Body of pancreas (tissue), 4 donors: ENCODE measurements at regions not wholly inside any gene's neighbourhood (a gene's known extent, or its start where the extent isn't known, plus 50 kb on each side); places are given as distances from the start of the nearest gene placed in this dataset.

Experiments used
- ATAC-seq: fragments of 150-250 bp; one replicate; pipeline ENCODE4 v1.9.1; 2016
- DNase-seq, 4 donors: peaks; one replicate each; pipeline ENCODE4 v3.0.0-alpha.2; 2019
- H3K27ac ChIP-seq, 4 donors: fragments of 200-600 bp; sonication (generic); 1 replicate in 3 of 4; 2 replicates in 1 of 4; pipeline versions ENCODE4 v1.5.1 to v1.6.1; 2016 to 2019; ENCODE audit warnings: mild to moderate bottlenecking in 1 of 4, mixed read lengths in 1 of 4, moderate library complexity in 1 of 4
- H3K27me3 ChIP-seq, 2 donors: fragments of 200-600 bp; sonication (generic); one replicate each; pipeline ENCODE4 v1.6.0; 2016; ENCODE audit warnings: mild to moderate bottlenecking in 1 of 2
- H3K36me3 ChIP-seq, 2 donors: fragments of 200-600 bp; sonication (generic); replicated peaks in 1 of 2; 2 replicates each; pipeline ENCODE4 v1.5.1; 2016; ENCODE audit warnings: low read depth in 2 of 2; ENCODE audit not compliant: insufficient read depth in 1 of 2
- H3K4me1 ChIP-seq: fragments of 200-600 bp; sonication (generic); one replicate; pipeline ENCODE4 v1.6.0; 2016
- H3K4me3 ChIP-seq, 2 donors: fragments of 200-600 bp; sonication (generic); 1 replicate in 1 of 2; 2 replicates in 1 of 2; pipeline ENCODE4 v1.5.1; 2016 to 2019
- H3K9me3 ChIP-seq, 3 donors: fragments of 200-600 bp; sonication (generic); 1 replicate in 2 of 3; 2 replicates in 1 of 3; pipeline ENCODE4 v1.5.1; 2016
- CTCF ChIP-seq, 7 experiments: fragments of 450-650 bp in 4 of 7; fragments of 200-600 bp in 3 of 7; sonication (generic) in 3 of 7; IDR thresholded peaks; one replicate each; pipeline ENCODE4 v1.5.1; 2016 to 2019; ENCODE audit warnings: antibody characterized with exemption in 7 of 7
- POLR2A ChIP-seq, 3 donors: fragments of 450-650 bp; IDR thresholded peaks; one replicate each; pipeline ENCODE4 v1.6.1; 2016; ENCODE audit warnings: antibody characterized with exemption in 3 of 3, mild to moderate bottlenecking in 2 of 3
- WGBS, 2 donors: methylation state at CpG; one replicate each; pipeline ENCODE4 v1.1.5; 2017; 5-methylcytosine and 5-hydroxymethylcytosine counted together
- intact Hi-C: fragments of 100-400 bp; cut with DNase I; formaldehyde crosslinking; loops from one replicate; pipeline ENCODE4 v1.15.1; 2023

GRCh38 chr1:186532466-186532865 is 71.6 kb upstream of the PDC start:
- no peak for DNase-seq
- WGBS, 2 donors: 82 to 83% methylated on average over 2 of the region's 2 CpGs
- H3K9me3 ChIP-seq: no peaks in the 10 kb centered on the region
- no peak overlapping the region for H3K4me3 ChIP-seq
- H3K4me1 ChIP-seq: no peaks in the 10 kb centered on the region
- H3K27ac ChIP-seq: no peak overlapping the region
- intact Hi-C loops: no loop called here
- TF ChIP-seq POLR2A (IDR thresholded peaks at IDR 0.05) (no peak), CTCF (IDR thresholded peaks at IDR 0.05) (no peak)
- ATAC-seq: no peak
- no peaks in the 10 kb centered on the region for H3K27me3 ChIP-seq
- no peaks in the 10 kb centered on the region for H3K36me3 ChIP-seq

DNA sequence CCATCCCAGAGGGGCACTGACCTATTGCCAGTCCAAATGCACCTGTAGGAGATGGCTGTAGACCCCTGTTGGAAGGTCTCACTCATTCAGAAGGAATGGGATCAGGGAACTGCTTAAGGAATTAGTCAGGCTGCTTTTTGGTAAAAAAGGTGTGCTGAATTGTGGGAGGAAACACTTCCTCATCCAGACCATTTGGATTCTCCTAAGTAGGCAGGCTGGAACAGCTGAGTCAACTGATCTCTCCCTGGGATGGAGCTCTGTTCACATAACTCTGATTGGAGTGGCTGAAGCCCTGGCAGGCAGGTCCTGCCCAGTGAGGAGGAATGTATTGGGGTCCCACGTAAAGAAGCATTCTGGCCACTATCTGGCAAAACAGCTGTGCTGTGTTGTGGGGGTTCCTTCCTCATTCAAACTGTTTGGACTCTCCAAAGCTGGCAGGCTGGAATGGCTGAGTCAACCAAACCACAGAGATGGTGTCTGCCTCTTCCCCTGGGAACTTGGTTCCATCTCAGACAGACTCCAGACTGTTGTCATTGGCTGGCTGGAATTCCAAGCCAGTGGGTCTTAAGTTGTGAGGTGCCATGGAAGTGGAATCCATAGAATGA is 70.7 kb upstream of the PDC start:
- no peak for ATAC-seq

GRCh38 chr1:186530109-186530508 is 69.2 kb upstream of the PDC start:
- no peak for ATAC-seq
- no peak for DNase-seq
- WGBS, 2 donors: 56 to 57% methylated on average over 2 of the region's 2 CpGs
- Histone ChIP-seq H3K27me3 (no peaks in the 10 kb centered on the region), H3K27ac (no peak overlapping the region), H3K4me3 (no peak overlapping the region), H3K4me1 (no peaks in the 10 kb centered on the region), H3K9me3 (no peaks in the 10 kb centered on the region), H3K36me3 (no peaks in the 10 kb centered on the region)
- intact Hi-C loops: no loop called here
- no peak for TF ChIP-seq CTCF (IDR thresholded peaks at IDR 0.05)
- TF ChIP-seq POLR2A (IDR thresholded peaks at IDR 0.05): no peak

More for the DNA sequence above, 70.7 kb upstream of the PDC start:
- Histone ChIP-seq H3K27ac (no peak overlapping the region), H3K4me1 (no peaks in the 10 kb centered on the region), H3K36me3 (no peaks in the 10 kb centered on the region), H3K27me3 (no peaks in the 10 kb centered on the region), H3K4me3 (no peak overlapping the region), H3K9me3 (no peaks in the 10 kb centered on the region)
- intact Hi-C loops: no loop called here
- no peak for DNase-seq
- 65 to 100% methylated on average over 1 of the region's 1 CpG for WGBS, 2 donors
- no peak for TF ChIP-seq POLR2A (IDR thresholded peaks at IDR 0.05)
- no peak for TF ChIP-seq CTCF (IDR thresholded peaks at IDR 0.05)

DNA sequence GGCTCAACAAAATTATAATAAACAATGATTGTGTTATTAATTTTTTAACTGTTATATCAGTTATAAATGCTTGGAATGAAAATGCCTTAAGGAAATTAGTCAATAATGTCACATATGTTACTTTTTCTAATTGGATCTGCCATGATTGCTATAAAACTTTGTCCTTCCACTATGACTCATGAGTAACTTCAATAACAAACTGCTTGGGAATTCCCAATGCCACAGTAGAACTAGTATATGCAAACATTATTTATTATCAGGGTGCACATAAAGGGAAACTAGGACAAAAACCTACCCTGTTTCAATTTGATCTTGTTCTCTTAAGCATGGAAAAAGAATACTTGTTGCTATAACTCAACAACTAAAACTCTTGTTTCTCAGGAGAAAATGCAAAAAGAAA is 59.1 kb upstream of the PDC start:
- ATAC-seq: no peak
- intact Hi-C loops: no loop called here
- no peaks in the 10 kb centered on the region for H3K36me3 ChIP-seq
- no peak for DNase-seq
- no peaks in the 10 kb centered on the region for H3K4me1 ChIP-seq
- no peak overlapping the region for H3K27ac ChIP-seq
- peaks cover 0 to 19% (median 0%) of the 10 kb centered on the region in 3 donors for H3K9me3 ChIP-seq
- H3K27me3 ChIP-seq: no peaks in the 10 kb centered on the region
- no peak for TF ChIP-seq POLR2A (IDR thresholded peaks at IDR 0.05)
- TF ChIP-seq CTCF (IDR thresholded peaks at IDR 0.05): no peak
- H3K4me3 ChIP-seq: no peak overlapping the region

GRCh38 chr1:186518822-186519381 is 58.0 kb upstream of the PDC start:
- Histone ChIP-seq H3K9me3 (peaks cover 0 to 15% (median 0%) of the 10 kb centered on the region in 3 donors), H3K27me3 (no peaks in the 10 kb centered on the region), H3K4me3 (no peak overlapping the region), H3K27ac (no peak overlapping the region), H3K36me3 (no peaks in the 10 kb centered on the region), H3K4me1 (no peaks in the 10 kb centered on the region)
- intact Hi-C loops: no loop called here
- DNase-seq (no peak), ATAC-seq (no peak)
- WGBS, 2 donors: 43 to 57% methylated on average over 4 of the region's 4 CpGs
- TF ChIP-seq CTCF (IDR thresholded peaks at IDR 0.05) (no peak), POLR2A (IDR thresholded peaks at IDR 0.05) (no peak)
